ENCODE measurements at regions not wholly inside any gene's neighbourhood (a gene's known extent, or its start where the extent isn't known, plus 50 kb on each side); places are given as distances from the start of the nearest gene placed in this dataset.

- no peak for TF ChIP-seq CTCF (IDR thresholded peaks at IDR 0.05)
- no peak for TF ChIP-seq ZFX (IDR thresholded peaks at IDR 0.05; ENCODE audit: borderline replicate concordance)
Observed at GRCh38 chr15:79179597-79179996, 89.0 kb upstream of the RASGRF1 start.

Data from 22Rv1 (cell line).